ENCODE measurements at regions not wholly inside any gene's neighbourhood (a gene's known extent, or its start where the extent isn't known, plus 50 kb on each side); places are given as distances from the start of the nearest gene placed in this dataset.
"Not testable (repeated sequence)": the region's sequence is repeated elsewhere in the genome, so short reads cannot be mapped to it uniquely, and the experiment has no call there.

DNA sequence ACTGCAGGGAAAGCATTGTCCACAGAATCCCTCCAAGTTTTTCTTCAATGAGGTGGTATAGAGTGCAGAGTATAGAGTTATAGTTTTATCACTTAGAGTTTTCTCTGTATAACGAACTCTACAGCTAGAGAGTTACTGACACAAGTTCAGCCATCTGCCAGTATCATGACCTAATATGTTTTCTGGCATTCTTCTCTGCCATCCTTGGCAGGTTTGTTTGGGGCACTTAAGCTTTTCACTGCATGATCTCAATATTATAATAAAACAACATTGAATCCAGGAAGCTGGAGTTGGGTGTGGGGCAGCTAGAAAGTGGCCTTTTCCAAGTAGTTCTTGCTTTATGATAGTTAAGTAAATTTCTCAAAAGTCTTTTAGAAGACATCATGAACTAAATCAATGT is 743.5 kb upstream of the ARPP21 start:
- DNase-seq (ENCODE audit: low read depth in 1 of 2, low spot score in 1 of 2) = no peak
- no peak for TF ChIP-seq POLR2AphosphoS5 (IDR thresholded peaks at IDR 0.05; ENCODE audit: low read depth)
- no peak for TF ChIP-seq CTCF (IDR thresholded peaks at IDR 0.05; ENCODE audit: insufficient read depth, low read length)
- TF ChIP-seq REST (IDR thresholded peaks at IDR 0.05; ENCODE audit: insufficient replicate concordance, low read depth) = no peak
- TF ChIP-seq GABPA (IDR thresholded peaks at IDR 0.05; ENCODE audit: low read depth) = no peak
- no peak for TF ChIP-seq SPI1 (IDR thresholded peaks at IDR 0.05; ENCODE audit: borderline replicate concordance, low read depth)
- H3K27me3 ChIP-seq (ENCODE audit: insufficient read depth, poor library complexity, severe bottlenecking) = no peaks in the 10 kb centered on the region
- H3K4me3 ChIP-seq (replicated peaks; ENCODE audit: insufficient read depth, low read length) = no peak overlapping the region
- no peak overlapping the region for H3K27ac ChIP-seq (replicated peaks)

GRCh38 chr3:34909679-34910078 is 729.6 kb upstream of the ARPP21 start:
- not testable (repeated sequence) for H3K27ac ChIP-seq (replicated peaks); DNase-seq (ENCODE audit: low read depth in 1 of 2, low spot score in 1 of 2); H3K4me3 ChIP-seq (replicated peaks; ENCODE audit: insufficient read depth, low read length); H3K27me3 ChIP-seq (ENCODE audit: insufficient read depth, poor library complexity, severe bottlenecking)

DNA sequence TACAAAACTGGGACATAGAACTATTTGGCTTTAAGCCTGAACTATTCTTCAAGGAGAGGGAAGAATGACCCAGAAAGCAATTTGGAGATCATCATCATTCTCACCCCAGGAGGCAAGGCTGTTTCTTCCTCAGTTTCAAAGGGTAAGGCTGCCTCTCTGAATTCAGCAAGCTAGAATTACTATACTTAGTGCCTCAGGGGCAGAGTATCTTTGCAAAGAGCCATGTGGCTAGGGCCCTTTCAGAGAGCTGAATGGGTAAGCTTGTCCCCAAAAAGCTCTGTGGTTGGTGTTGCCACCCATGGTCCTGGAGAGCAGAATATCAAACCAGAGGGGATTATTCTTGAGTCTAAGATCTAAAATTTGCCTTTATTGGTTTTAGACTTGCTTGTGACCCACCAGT is 720.3 kb upstream of the ARPP21 start:
- TF ChIP-seq CTCF (IDR thresholded peaks at IDR 0.05; ENCODE audit: insufficient read depth, low read length) = no peak
- TF ChIP-seq REST (IDR thresholded peaks at IDR 0.05; ENCODE audit: insufficient replicate concordance, low read depth) = no peak
- TF ChIP-seq SPI1 (IDR thresholded peaks at IDR 0.05; ENCODE audit: borderline replicate concordance, low read depth) = no peak
- no peak for TF ChIP-seq POLR2AphosphoS5 (IDR thresholded peaks at IDR 0.05; ENCODE audit: low read depth)
- TF ChIP-seq GABPA (IDR thresholded peaks at IDR 0.05; ENCODE audit: low read depth) = no peak
- Histone ChIP-seq H3K27me3 (ENCODE audit: insufficient read depth, poor library complexity, severe bottlenecking) (no peaks in the 10 kb centered on the region), H3K27ac (replicated peaks) (no peak overlapping the region), H3K4me3 (replicated peaks; ENCODE audit: insufficient read depth, low read length) (no peak overlapping the region)
- no peak for DNase-seq (ENCODE audit: low read depth in 1 of 2, low spot score in 1 of 2)

GRCh38 chr3:34920806-34921205 is 718.5 kb upstream of the ARPP21 start:
- Histone ChIP-seq H3K27me3 (ENCODE audit: insufficient read depth, poor library complexity, severe bottlenecking) (no peaks in the 10 kb centered on the region), H3K27ac (replicated peaks) (no peak overlapping the region), H3K4me3 (replicated peaks; ENCODE audit: insufficient read depth, low read length) (no peak overlapping the region)
- no peak for TF ChIP-seq POLR2AphosphoS5 (IDR thresholded peaks at IDR 0.05; ENCODE audit: low read depth)
- TF ChIP-seq GABPA (IDR thresholded peaks at IDR 0.05; ENCODE audit: low read depth) = no peak
- no peak for TF ChIP-seq CTCF (IDR thresholded peaks at IDR 0.05; ENCODE audit: insufficient read depth, low read length)
- TF ChIP-seq SPI1 (IDR thresholded peaks at IDR 0.05; ENCODE audit: borderline replicate concordance, low read depth) = no peak
- TF ChIP-seq REST (IDR thresholded peaks at IDR 0.05; ENCODE audit: insufficient replicate concordance, low read depth) = no peak
- DNase-seq (ENCODE audit: low read depth in 1 of 2, low spot score in 1 of 2) = no peak

Measured in HL-60 (cell line).